ENCODE measurements at regions not wholly inside any gene's neighbourhood (a gene's known extent, or its start where the extent isn't known, plus 50 kb on each side); places are given as distances from the start of the nearest gene placed in this dataset.

GRCh38 chr16:56087626-56088025, 103.7 kb upstream of the GNAO1 start:
- no peak for DNase-seq

DNA sequence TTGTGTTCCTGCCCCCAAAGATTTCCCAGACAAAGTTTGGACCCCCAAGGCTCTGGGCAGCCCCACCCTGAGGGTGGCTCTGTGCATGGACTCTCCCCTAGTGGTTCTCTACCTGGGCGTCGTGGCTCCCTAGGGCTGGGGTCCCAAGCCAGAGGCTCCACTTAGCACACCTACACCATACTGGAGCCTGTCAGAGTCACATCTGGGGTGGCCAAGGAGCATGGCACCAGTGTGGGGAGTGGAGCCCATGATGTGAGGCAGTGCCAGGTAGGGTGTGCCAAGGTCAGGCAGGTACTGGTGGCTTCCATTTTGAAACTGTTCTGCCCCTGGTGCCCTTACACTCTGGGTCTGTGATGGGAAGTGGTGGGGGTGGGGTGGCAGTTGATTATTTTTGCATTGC, 109.9 kb upstream of the GNAO1 start:
- DNase-seq = no peak

DNA sequence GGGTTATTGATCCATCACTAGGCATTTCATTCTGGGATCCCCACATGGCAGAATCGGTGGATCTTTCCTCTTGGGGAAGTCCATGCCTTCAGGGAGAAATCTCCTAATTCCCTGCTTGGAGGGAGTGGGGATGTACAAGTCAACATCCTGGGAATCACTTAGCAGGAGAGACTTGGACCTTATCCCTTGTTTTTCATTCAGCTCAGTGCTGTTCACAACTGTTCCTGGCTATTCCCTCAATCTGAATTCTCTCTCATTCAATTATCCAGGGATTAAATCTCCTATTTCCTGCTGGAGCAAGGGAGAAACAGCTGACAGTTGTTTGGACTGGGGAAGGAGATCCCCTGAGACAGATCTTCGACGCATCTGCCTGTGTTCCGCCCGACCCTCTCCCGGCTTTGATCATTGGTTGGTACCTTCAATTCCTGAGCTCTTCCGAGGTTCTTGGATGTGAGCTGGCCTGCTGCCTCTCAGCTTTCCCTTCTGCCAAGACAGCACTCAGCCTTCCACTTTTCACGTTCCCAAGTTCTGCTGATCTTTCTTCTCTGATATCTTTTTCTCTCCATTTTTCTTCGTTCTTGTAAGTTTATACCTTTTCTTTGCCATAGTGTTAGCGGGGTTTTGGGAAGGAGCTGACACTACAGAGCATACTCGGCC, 115.4 kb upstream of the GNAO1 start:
- DNase-seq = no peak

- no peak for DNase-seq
These were observed 117.8 kb upstream of the GNAO1 start for GRCh38 chr16:56073508-56073907.

DNA sequence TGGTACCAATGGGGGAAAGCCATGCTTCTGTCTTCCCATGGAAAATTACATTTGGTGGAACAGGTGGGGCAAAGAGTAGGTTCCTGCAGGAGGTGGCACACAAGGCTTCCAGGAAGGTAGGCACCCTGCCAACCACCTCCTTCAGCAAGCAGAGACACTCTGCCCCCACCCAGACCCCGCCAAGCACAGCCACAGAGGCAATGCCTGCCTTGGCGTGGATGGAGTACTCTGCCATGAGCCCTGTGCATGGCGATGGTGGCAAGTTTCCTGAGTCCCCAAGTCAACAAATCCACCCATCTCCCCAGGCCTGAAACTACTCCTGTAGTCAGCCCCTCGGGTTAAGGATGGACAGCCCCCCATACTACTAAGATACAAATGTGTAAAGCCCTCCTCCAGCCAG, 119.2 kb upstream of the GNAO1 start:
- DNase-seq = no peak

- no peak for DNase-seq
These were observed 122.5 kb upstream of the GNAO1 start for GRCh38 chr16:56068816-56069215.

GRCh38 chr16:56068314-56068713, 123.0 kb upstream of the GNAO1 start:
- no peak for DNase-seq

GRCh38 chr16:56067406-56067805, 123.9 kb upstream of the GNAO1 start:
- no peak for DNase-seq

- DNase-seq = no peak
These were observed 124.7 kb upstream of the GNAO1 start for GRCh38 chr16:56066617-56067016.

- DNase-seq = no peak
These were observed 128.2 kb upstream of the GNAO1 start for GRCh38 chr16:56063111-56063510.

DNA sequence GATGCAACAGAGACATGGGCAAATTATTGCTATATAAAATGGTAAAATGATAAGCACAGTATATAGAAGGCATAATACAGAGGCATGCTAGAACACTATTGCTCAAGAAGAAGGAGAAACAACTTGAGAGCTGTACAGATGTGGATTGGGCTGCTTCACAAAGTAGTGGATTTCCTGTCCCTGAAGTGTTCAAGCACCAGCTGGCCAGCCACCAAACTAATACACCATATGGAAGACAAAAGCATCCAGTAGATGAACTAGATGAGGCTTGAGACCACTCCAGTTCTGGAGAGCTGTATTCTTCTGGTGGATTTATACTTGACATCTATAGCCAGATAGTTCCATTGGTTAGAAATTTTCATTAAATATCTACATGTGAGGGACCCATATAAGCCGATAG, 134.1 kb upstream of the GNAO1 start:
- DNase-seq = no peak

DNA sequence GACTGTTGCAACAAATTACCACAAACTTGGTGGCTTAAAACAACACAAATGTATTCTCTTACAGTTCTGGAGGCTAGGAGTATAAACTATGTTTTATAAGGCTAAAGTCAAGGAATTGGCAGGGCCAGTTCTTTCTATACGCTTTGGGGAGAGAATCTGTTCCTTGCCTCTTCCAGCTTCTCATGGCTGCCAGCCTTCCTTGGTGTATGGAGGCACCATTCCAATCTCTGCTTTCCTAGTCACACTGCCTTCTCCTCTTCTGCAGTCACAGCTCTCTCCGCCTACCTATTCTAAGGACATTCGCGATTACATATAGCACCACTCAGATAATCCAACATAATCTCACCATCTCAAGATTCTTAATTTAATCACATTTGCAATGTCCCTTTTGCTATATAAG, 140.4 kb upstream of the GNAO1 start:
- no peak for DNase-seq

DNA sequence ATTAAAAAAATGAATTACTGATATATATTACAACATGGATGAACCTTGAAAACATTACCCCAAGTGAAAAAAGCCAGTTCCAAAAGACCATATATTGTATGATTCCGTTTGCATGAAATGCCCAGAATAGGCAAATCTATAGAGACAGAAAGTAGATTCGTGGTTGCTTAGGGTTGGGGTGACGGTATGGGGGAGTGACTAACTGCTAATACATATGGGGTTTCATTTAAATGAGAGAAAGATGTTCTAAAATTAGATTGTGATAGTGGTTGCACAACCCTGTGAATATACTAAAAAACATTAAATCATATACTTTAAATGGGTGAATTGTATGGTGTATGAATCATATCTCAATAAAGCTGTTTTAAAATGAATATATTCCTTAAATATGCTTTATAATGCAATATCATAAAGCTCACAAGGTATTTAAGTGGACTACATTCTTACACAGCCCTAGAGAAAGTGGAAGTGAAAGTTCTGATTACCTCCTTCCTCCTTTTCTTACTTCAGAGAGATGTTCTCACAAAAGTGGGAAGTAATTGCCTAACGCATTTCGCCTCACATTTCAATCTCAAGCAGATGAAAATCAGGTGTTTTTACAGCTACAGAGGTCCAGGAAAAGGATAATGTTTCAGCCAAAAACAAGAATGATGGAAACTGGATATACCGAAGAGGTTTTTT, 142.7 kb upstream of the GNAO1 start:
- DNase-seq = no peak

- DNase-seq = no peak
These were observed 143.7 kb upstream of the GNAO1 start for GRCh38 chr16:56047307-56048234.

GRCh38 chr16:56042416-56042815, 148.9 kb upstream of the GNAO1 start:
- no peak for DNase-seq

DNA sequence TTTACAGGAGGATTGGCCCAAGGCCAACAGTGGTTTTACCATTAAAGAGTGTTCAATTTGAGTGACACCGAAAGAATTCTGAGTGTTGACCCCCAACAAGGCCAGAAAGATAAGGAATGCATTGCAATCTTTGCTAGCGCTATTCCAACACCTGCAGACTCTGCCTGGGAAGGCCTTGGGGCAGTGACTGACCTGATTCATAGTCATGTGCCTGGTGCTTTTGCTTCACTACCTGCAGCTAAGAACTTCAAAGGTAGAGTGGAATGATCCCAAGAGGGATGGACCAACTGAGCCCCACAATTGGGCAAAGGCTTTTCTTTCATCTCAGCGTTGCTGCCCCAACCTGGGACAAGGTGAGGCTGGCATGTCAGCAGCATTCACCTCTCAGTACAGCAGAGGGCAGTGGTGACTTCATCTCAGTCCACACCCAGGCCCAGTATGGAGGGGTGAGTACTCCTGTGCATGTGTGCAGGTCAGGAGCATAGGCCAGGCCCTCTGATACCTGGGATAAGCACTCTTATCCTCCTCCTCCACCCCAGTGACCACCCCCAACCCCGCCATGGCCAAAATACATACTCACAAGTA, 149.6 kb upstream of the GNAO1 start:
- peak; percentile 12 for DNase-seq

GRCh38 chr16:56038564-56039098, 152.7 kb upstream of the GNAO1 start:
- DNase-seq = no peak

- no peak for DNase-seq
These were observed 156.9 kb upstream of the CES5A start for GRCh38 chr16:56032072-56032471.

- no peak for DNase-seq
These were observed 153.9 kb upstream of the CES5A start for GRCh38 chr16:56029026-56029425.

DNA sequence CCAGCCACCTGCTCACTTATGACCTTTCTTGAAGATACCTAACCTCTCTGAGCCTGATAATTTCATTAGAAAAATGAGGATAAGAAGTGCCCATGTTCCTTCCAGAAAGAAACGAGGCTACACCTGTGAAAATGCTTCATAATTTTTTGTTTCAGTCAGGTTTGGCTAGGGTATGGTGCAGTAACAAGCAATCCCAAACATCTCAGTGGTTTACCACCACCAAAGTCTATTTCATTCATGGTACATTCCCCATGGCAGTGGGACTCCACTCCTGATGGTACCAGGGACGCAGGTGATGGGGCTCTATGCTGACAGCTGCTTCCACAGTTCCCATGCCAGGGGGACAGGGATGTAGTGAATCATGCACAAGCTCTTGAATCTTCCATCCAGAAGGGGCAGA, 147.6 kb upstream of the CES5A start:
- DNase-seq = no peak

- DNase-seq = no peak
These were observed 144.1 kb upstream of the CES5A start for GRCh38 chr16:56019274-56019673.

DNA sequence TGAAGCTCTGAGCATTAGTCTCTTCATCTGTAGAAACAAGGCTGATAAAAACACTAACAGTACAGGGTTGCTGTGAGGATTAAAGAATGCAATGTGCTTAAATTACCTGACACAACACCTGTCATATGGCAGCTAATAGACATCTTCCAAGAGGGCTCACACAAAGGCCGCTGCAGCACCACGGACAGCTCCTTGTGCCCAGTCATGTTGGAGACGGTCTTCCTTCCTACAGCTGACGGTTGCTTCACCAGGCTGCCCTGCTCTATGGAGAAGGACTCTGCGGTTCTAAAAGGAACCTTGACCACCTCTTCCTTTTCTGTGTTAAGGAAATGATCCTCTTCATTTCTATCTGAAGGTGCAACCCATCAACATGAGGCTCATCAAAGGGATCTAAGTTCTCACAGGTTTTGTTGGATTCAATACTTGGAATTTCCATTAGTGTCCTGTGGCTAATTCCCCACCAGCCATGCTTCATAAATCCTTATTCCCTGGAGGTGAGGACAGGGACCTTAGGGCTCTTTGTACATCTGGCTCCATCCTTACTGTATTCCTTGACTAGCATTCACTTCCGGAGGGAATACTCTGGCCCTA, 138.9 kb upstream of the CES5A start:
- DNase-seq = peak; percentile 24

GRCh38 chr16:56012482-56012811, 137.3 kb upstream of the CES5A start:
- DNase-seq = no peak

All from activated CD4-positive, alpha-beta T cell treated with anti-CD3 and anti-CD28 coated beads, Interleukin-2, amount 50 U/mL, for 1 hour (primary cell).